Peyer's patch (tissue), 4 donors: ENCODE measurements at regions not wholly inside any gene's neighbourhood (a gene's known extent, or its start where the extent isn't known, plus 50 kb on each side); places are given as distances from the start of the nearest gene placed in this dataset.

Experiments
- DNase-seq, 3 donors: peaks; one replicate each; pipeline ENCODE4 v3.0.0-alpha.2; 2017 to 2019
- H3K27ac ChIP-seq, 4 donors: fragments of 200-600 bp; sonication (generic); one replicate each; pipeline ENCODE4 v1.5.1; 2016 to 2019
- H3K27me3 ChIP-seq, 2 donors: fragments of 200-600 bp; sonication (generic); one replicate each; pipeline ENCODE4 v1.5.1; 2019
- H3K36me3 ChIP-seq, 3 donors: fragments of 200-600 bp; sonication (generic); one replicate each; pipeline ENCODE4 v1.5.1; 2016 to 2019
- H3K4me1 ChIP-seq, 4 donors: fragments of 200-600 bp; sonication (generic); one replicate each; pipeline ENCODE4 v1.5.1; 2016 to 2019
- H3K4me3 ChIP-seq, 4 donors: fragments of 200-600 bp; sonication (generic); 1 replicate in 3 of 4; 2 replicates in 1 of 4; pipeline ENCODE4 v1.5.1; 2016 to 2019; ENCODE audit warnings: mild to moderate bottlenecking in 1 of 4
- H3K9me3 ChIP-seq, 4 donors: fragments of 200-600 bp; sonication (generic); one replicate each; pipeline ENCODE4 v1.5.1; 2016 to 2019; ENCODE audit warnings: mild to moderate bottlenecking in 1 of 4
- POLR2A ChIP-seq, 2 donors: fragments of 450-650 bp; IDR thresholded peaks; one replicate each; pipeline ENCODE4 v1.5.1; 2017; ENCODE audit warnings: antibody characterized with exemption in 2 of 2, mild to moderate bottlenecking in 2 of 2, moderate library complexity in 2 of 2
- TF ChIP-seq, protein P1 (sequence below), 6 experiments: fragments of 450-650 bp in 4 of 6; fragments of 200-600 bp in 2 of 6; sonication (generic) in 1 of 6; IDR thresholded peaks; one replicate each; pipeline ENCODE4 v1.5.1; 2017 to 2019; ENCODE audit warnings: antibody characterized with exemption in 6 of 6, mild to moderate bottlenecking in 3 of 6, moderate library complexity in 1 of 6

DNA sequence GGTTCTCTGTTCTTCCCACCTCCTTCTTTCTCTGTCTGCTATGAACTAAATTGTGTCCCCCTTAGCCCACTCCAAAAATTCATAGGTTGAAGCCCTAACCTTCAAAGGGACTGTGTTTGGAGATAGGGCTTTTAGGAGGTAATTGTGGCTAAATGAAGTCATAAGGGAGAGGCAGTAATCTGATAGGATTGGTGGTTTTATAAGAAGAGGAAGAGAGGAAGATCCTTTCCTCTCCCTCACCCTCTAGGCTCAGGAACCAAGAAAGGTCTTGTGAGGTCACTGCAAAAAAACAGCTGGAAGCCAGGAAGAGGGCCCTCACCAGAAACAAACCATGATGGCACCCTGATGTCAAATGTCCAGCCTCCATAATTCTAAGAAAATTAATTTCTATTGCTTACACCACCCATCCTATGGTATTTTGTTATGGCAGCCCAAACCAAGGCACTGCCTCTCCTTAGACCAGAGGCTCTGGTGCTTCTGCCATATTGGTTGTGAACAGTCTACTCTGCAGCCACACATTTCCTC lies 135.1 kb upstream of the COL21A1 start:
- TF ChIP-seq, protein P1, sequence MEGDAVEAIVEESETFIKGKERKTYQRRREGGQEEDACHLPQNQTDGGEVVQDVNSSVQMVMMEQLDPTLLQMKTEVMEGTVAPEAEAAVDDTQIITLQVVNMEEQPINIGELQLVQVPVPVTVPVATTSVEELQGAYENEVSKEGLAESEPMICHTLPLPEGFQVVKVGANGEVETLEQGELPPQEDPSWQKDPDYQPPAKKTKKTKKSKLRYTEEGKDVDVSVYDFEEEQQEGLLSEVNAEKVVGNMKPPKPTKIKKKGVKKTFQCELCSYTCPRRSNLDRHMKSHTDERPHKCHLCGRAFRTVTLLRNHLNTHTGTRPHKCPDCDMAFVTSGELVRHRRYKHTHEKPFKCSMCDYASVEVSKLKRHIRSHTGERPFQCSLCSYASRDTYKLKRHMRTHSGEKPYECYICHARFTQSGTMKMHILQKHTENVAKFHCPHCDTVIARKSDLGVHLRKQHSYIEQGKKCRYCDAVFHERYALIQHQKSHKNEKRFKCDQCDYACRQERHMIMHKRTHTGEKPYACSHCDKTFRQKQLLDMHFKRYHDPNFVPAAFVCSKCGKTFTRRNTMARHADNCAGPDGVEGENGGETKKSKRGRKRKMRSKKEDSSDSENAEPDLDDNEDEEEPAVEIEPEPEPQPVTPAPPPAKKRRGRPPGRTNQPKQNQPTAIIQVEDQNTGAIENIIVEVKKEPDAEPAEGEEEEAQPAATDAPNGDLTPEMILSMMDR (IDR thresholded peaks at IDR 0.05), result no peak
- TF ChIP-seq POLR2A (IDR thresholded peaks at IDR 0.05), result no peak
- no peak for DNase-seq
- Histone ChIP-seq H3K36me3 (no peaks in the 10 kb centered on the region), H3K9me3 (no peaks in the 10 kb centered on the region), H3K4me1 (no peaks in the 10 kb centered on the region), H3K27ac (no peak overlapping the region), H3K4me3 (no peak overlapping the region), H3K27me3 (no peaks in the 10 kb centered on the region)

DNA sequence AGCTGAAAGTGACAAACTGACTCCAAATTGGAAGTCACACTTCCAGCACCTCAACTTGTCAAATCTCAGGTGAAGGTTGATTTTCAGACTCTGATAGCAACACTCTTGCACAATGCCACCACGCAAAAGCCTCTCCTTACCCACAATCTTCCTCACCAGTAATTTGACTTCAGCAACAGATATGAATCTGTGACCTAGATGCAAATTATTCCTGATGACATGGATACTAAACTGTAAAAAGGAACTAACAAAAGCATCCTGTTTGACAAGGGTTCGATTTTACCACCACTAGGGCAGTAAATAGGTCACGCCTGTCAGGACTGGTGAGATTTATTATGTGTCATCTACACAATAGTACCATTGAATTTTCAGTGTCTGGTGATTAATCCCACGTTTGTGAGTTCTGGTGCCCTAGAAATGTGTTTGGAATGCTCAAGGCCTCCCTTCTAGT lies 134.4 kb upstream of the COL21A1 start:
- H3K27me3 ChIP-seq, result no peaks in the 10 kb centered on the region
- no peak for TF ChIP-seq POLR2A (IDR thresholded peaks at IDR 0.05)
- TF ChIP-seq, protein P1 (IDR thresholded peaks at IDR 0.05), result no peak
- H3K4me3 ChIP-seq, result no peak overlapping the region
- no peaks in the 10 kb centered on the region for H3K4me1 ChIP-seq
- DNase-seq, result no peak
- H3K9me3 ChIP-seq, result no peaks in the 10 kb centered on the region
- H3K36me3 ChIP-seq, result no peaks in the 10 kb centered on the region
- H3K27ac ChIP-seq, result no peak overlapping the region

DNA sequence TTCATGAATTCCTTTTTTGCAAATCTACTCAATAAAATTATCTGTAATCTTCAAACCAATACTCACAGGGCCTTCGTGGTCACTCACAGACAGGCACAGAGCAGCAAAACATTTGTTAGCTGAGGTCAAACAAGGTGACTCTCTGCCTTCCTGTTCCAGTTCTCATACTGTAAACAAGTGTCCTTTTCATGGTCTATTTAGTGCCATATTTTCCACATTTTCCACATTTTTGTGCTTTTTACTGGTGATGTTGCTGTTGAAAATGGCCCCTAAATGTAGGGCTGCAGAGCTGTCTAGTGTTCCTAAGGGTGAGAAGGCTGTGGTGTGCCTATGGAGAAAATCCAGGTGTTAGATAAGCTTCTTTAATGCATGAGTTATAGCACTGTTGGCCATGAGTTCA lies 133.1 kb upstream of the COL21A1 start:
- no peak for DNase-seq
- H3K4me1 ChIP-seq, result no peaks in the 10 kb centered on the region
- H3K9me3 ChIP-seq, result no peaks in the 10 kb centered on the region
- TF ChIP-seq POLR2A (IDR thresholded peaks at IDR 0.05), result no peak
- TF ChIP-seq, protein P1 (IDR thresholded peaks at IDR 0.05), result no peak
- no peaks in the 10 kb centered on the region for H3K36me3 ChIP-seq
- H3K27me3 ChIP-seq, result no peaks in the 10 kb centered on the region
- no peak overlapping the region for H3K4me3 ChIP-seq
- H3K27ac ChIP-seq, result no peak overlapping the region

DNA sequence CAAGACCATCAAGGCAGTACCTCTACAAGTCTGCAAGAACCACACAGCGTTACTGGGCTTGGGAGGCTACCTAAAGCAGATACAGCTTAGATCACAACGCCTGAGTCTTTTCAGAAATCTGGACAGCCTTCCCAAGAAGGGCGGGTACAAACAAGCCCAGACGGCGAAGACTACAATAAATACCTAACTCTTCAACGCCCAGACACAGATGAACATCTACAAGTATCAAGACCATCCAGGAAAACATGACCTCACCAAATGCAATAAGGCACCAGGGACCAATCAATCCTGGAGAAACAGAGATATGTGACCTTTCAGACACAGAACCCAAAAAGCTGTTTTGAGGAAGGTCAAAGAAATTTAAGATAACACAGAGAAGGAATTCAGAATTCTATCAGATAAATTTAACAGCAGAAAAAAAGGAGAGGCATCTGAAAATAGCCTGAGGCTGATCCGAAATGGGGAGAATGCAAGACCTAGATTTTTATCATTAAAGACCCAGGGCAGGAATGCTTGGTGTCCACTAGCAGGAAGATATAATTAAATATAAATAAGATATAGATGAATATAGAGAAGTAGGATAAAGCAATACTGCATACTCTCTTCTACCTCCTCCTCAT lies 131.7 kb upstream of the COL21A1 start:
- Histone ChIP-seq H3K4me3 (no peak overlapping the region), H3K36me3 (no peaks in the 10 kb centered on the region), H3K27ac (no peak overlapping the region), H3K4me1 (no peaks in the 10 kb centered on the region), H3K27me3 (no peaks in the 10 kb centered on the region), H3K9me3 (no peaks in the 10 kb centered on the region)
- DNase-seq, result no peak
- no peak for TF ChIP-seq POLR2A (IDR thresholded peaks at IDR 0.05)
- TF ChIP-seq, protein P1 (IDR thresholded peaks at IDR 0.05), result no peak

DNA sequence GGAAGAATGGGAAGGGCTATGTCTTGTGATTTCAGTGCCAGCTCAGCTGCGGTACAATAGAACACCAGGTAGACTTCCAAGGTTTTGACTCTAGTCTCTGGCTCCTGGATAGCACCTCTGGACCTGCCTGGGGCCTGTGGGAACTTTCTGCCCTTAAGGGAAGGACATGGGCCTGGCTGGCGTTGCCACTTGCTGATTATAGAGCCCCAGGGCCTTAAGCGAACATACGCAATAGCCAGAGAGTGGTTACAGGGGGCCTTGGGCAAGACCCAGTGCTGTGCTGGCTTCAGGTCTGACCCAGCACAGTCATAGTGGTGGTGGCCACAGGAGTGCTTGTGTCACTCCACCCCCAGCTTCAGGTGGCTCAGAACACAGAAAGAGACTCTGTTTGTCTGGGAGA lies 131.1 kb upstream of the COL21A1 start:
- Histone ChIP-seq H3K4me1 (no peaks in the 10 kb centered on the region), H3K9me3 (no peaks in the 10 kb centered on the region), H3K27me3 (no peaks in the 10 kb centered on the region), H3K27ac (no peak overlapping the region), H3K4me3 (no peak overlapping the region), H3K36me3 (no peaks in the 10 kb centered on the region)
- no peak for DNase-seq
- no peak for TF ChIP-seq POLR2A (IDR thresholded peaks at IDR 0.05)
- TF ChIP-seq, protein P1 (IDR thresholded peaks at IDR 0.05), result no peak
